Daoy (cell line): ENCODE measurements at regions not wholly inside any gene's neighbourhood (a gene's known extent, or its start where the extent isn't known, plus 50 kb on each side); places are given as distances from the start of the nearest gene placed in this dataset.
A peak's percentile ranks its signal among the peaks of the same experiment; 100 is the strongest.

Source experiments
- DNase-seq: peaks from one replicate; pipeline ENCODE4 v3.0.0-alpha.2; 2015; ENCODE audit warnings: low read depth

GRCh38 chr5:14983666-14984441 is 112.3 kb upstream of the ANKH start:
- DNase-seq: no peak

- DNase-seq: no peak
These were observed 109.1 kb upstream of the ANKH start for GRCh38 chr5:14980698-14981097.

- no peak for DNase-seq
These were observed 105.6 kb upstream of the ANKH start for GRCh38 chr5:14977058-14977685.

- DNase-seq: no peak
These were observed 104.9 kb upstream of the ANKH start for GRCh38 chr5:14976486-14976885.

GRCh38 chr5:14971873-14972272 is 100.3 kb upstream of the ANKH start:
- no peak for DNase-seq

GRCh38 chr5:14968796-14969195 is 97.2 kb upstream of the ANKH start:
- DNase-seq: no peak

GRCh38 chr5:14967166-14967565 is 95.6 kb upstream of the ANKH start:
- DNase-seq: no peak

GRCh38 chr5:14965815-14966214 is 94.2 kb upstream of the ANKH start:
- no peak for DNase-seq

- DNase-seq: no peak
These were observed 91.0 kb upstream of the ANKH start for GRCh38 chr5:14962604-14963003.

GRCh38 chr5:14960120-14960462 is 88.5 kb upstream of the ANKH start:
- no peak for DNase-seq

GRCh38 chr5:14959399-14960119 is 88.0 kb upstream of the ANKH start:
- no peak for DNase-seq

GRCh38 chr5:14958188-14958587 is 86.6 kb upstream of the ANKH start:
- no peak for DNase-seq

GRCh38 chr5:14956423-14957046 is 85.0 kb upstream of the ANKH start:
- DNase-seq: no peak

GRCh38 chr5:14954616-14955343 is 83.2 kb upstream of the ANKH start:
- no peak for DNase-seq

GRCh38 chr5:14954216-14954615 is 82.6 kb upstream of the ANKH start:
- no peak for DNase-seq

GRCh38 chr5:14953075-14953607 is 81.6 kb upstream of the ANKH start:
- DNase-seq: no peak

- DNase-seq: no peak
These were observed 76.8 kb upstream of the ANKH start for GRCh38 chr5:14948383-14948782.

GRCh38 chr5:14946815-14947620 is 75.4 kb upstream of the ANKH start:
- peak; percentile 41 for DNase-seq

- no peak for DNase-seq
These were observed 73.9 kb upstream of the ANKH start for GRCh38 chr5:14945450-14945849.

GRCh38 chr5:14944996-14945395 is 73.4 kb upstream of the ANKH start:
- DNase-seq: no peak

- no peak for DNase-seq
These were observed 72.8 kb upstream of the ANKH start for GRCh38 chr5:14944350-14944739.
